IMR-90 (cell line): ENCODE measurements at regions not wholly inside any gene's neighbourhood (a gene's known extent, or its start where the extent isn't known, plus 50 kb on each side); places are given as distances from the start of the nearest gene placed in this dataset.

Experiments used
- ATAC-seq: fragments of 200-7000 bp; cut with Tn5 transposase; 2 replicates; pipeline ENCODE4 v1.9.1; 2020; ENCODE audit warnings: low read depth, mild to moderate bottlenecking, moderate library complexity
- BruUV-seq: library from RNA; stranded (reverse); fragments of 400-500 nt; replicated peaks from 2 replicates; lab custom pipeline; 2021; lab: Mats Ljungman, UMichigan
- CTCF ChIA-PET: fragments of 300-600 bp; formaldehyde crosslinking; extraction: SDS; loops from one replicate; lab custom pipeline; 2021; ENCODE audit warnings: antibody characterized with exemption; lab: Yijun Ruan, JAX
- POLR2A ChIA-PET: fragments of 300-600 bp; sonication (Branson Sonifier 250); formaldehyde crosslinking; loops from one replicate; lab custom pipeline; 2022; ENCODE audit warnings: antibody characterized with exemption; ENCODE audit not compliant: unreplicated experiment; lab: Charles Lee
- DNase-seq: peaks from one replicate; pipeline ENCODE4 v3.0.0; 2013
- H2AFZ ChIP-seq: replicated peaks from 2 replicates; pipeline ENCODE3; 2013; ENCODE audit warnings: low read length, mild to moderate bottlenecking; ENCODE audit not compliant: poor library complexity
- H2AK5ac ChIP-seq: 2 replicates; pipeline ENCODE4 v1.6.1; 2013; ENCODE audit warnings: low read depth, low read length, inconsistent platforms
- H2AK9ac ChIP-seq: replicated peaks from 2 replicates; pipeline ENCODE3; 2013; ENCODE audit warnings: mild to moderate bottlenecking, low read depth, low read length, moderate library complexity; ENCODE audit not compliant: poor library complexity
- H2BK120ac ChIP-seq: 2 replicates; pipeline ENCODE4 v1.6.1; 2013; ENCODE audit warnings: low read depth, low read length, inconsistent platforms
- H2BK15ac ChIP-seq: 3 replicates; pipeline ENCODE4 v1.6.1; 2013; ENCODE audit warnings: low read depth, low read length, inconsistent platforms
- H2BK20ac ChIP-seq: 2 replicates; pipeline ENCODE4 v1.6.1; 2013; ENCODE audit warnings: low read depth, mild to moderate bottlenecking, inconsistent platforms, low read length, moderate library complexity
- H2BK5ac ChIP-seq: 2 replicates; pipeline ENCODE4 v1.6.1; 2013; ENCODE audit warnings: mild to moderate bottlenecking, low read depth, low read length, inconsistent platforms; ENCODE audit not compliant: poor library complexity, severe bottlenecking
- H3K14ac ChIP-seq: replicated peaks from 2 replicates; pipeline ENCODE4 v1.6.1; 2013; ENCODE audit warnings: low read depth, low read length, inconsistent platforms
- H3K18ac ChIP-seq: 2 replicates; pipeline ENCODE4 v1.6.1; 2013; ENCODE audit warnings: low read depth, low read length, control low read depth
- H3K23ac ChIP-seq: 2 replicates; pipeline ENCODE4 v1.6.1; 2013; ENCODE audit warnings: low read depth, low read length, inconsistent platforms
- H3K27ac ChIP-seq: 2 replicates; pipeline ENCODE4 v1.5.1; 2013; ENCODE audit warnings: mild to moderate bottlenecking, control low read depth, low read length; ENCODE audit not compliant: insufficient read depth
- H3K27me3 ChIP-seq: 2 replicates; pipeline ENCODE4 v1.6.1; 2013; ENCODE audit warnings: low read length; ENCODE audit not compliant: control insufficient read depth, insufficient read depth
- H3K36me3 ChIP-seq: 2 replicates; pipeline ENCODE4 v1.6.1; 2013; ENCODE audit warnings: low read length, mixed read lengths; ENCODE audit not compliant: control insufficient read depth, insufficient read depth
- H3K4ac ChIP-seq: 2 replicates; pipeline ENCODE4 v1.6.1; 2013; ENCODE audit warnings: low read depth, low read length, inconsistent platforms
- H3K4me1 ChIP-seq: 2 replicates; pipeline ENCODE4 v1.6.1; 2013; ENCODE audit warnings: low read length, mixed read lengths; ENCODE audit not compliant: control insufficient read depth, insufficient read depth
- H3K4me2 ChIP-seq: 2 replicates; pipeline ENCODE4 v1.6.1; 2013; ENCODE audit warnings: low read depth, mild to moderate bottlenecking, control low read depth, low read length, moderate library complexity
- H3K4me3 ChIP-seq: 2 replicates; pipeline ENCODE4 v1.5.1; 2013; ENCODE audit warnings: low read depth, mild to moderate bottlenecking, control low read depth, low read length, moderate library complexity; ENCODE audit not compliant: insufficient read depth
- H3K56ac ChIP-seq: 2 replicates; pipeline ENCODE4 v1.6.1; 2013; ENCODE audit warnings: low read length, inconsistent platforms; ENCODE audit not compliant: insufficient read depth; ENCODE audit errors: extremely low read depth
- H3K79me1 ChIP-seq, 2 experiments: 2 replicates each; pipeline ENCODE4 v1.6.1; 2013; ENCODE audit warnings: low read length in 2 of 2, inconsistent platforms in 1 of 2, low read depth in 1 of 2
- H3K9ac ChIP-seq: 2 replicates; pipeline ENCODE4 v1.6.1; 2013; ENCODE audit warnings: low read depth, low read length, control low read depth
- H3K9me1 ChIP-seq: 2 replicates; pipeline ENCODE4 v1.6.1; 2013; ENCODE audit warnings: low read length, inconsistent platforms; ENCODE audit not compliant: insufficient read depth
- H3K9me3 ChIP-seq: 2 replicates; pipeline ENCODE4 v1.6.1; 2013; ENCODE audit warnings: low read length; ENCODE audit not compliant: control insufficient read depth, insufficient read depth
- H4K20me1 ChIP-seq: 2 replicates; pipeline ENCODE4 v1.6.1; 2013; ENCODE audit warnings: low read length, inconsistent platforms; ENCODE audit not compliant: insufficient read depth
- H4K5ac ChIP-seq: 2 replicates; pipeline ENCODE4 v1.6.1; 2013; ENCODE audit warnings: mild to moderate bottlenecking, low read depth, low read length, control low read depth
- H4K8ac ChIP-seq, 2 experiments: 2 replicates each; pipeline ENCODE4 v1.6.1; 2013; ENCODE audit warnings: low read depth in 2 of 2, low read length in 2 of 2, control low read depth in 1 of 2, inconsistent platforms in 1 of 2
- H4K91ac ChIP-seq: 2 replicates; pipeline ENCODE4 v1.6.1; 2013; ENCODE audit warnings: low read depth, low read length, inconsistent platforms; ENCODE audit not compliant: insufficient read depth
- BHLHE40 ChIP-seq: fragments of 150-350 bp; IDR thresholded peaks from 2 replicates; pipeline ENCODE4 v1.6.1; 2016; ENCODE audit warnings: mild to moderate bottlenecking, low read depth, low read length
- CEBPB ChIP-seq: IDR thresholded peaks from 2 replicates; pipeline ENCODE4 v1.6.1; 2012; ENCODE audit warnings: low read depth, low read length, improper control_type of control experiment
- CHD1 ChIP-seq: IDR thresholded peaks from 2 replicates; pipeline ENCODE4 v1.6.1; 2012; ENCODE audit warnings: low read depth, low read length, improper control_type of control experiment
- CTCF ChIP-seq: conservative IDR thresholded peaks from 2 replicates; pipeline ENCODE4 v1.5.1; 2012; ENCODE audit warnings: mild to moderate bottlenecking, low read depth, low read length, improper control_type of control experiment
- FOS ChIP-seq: fragments of 150-350 bp; IDR thresholded peaks from 2 replicates; pipeline ENCODE4 v1.6.1; 2016; ENCODE audit warnings: low read depth, low read length
- MAFK ChIP-seq: IDR thresholded peaks from 2 replicates; pipeline ENCODE4 v1.6.1; 2012; ENCODE audit warnings: low read depth, low read length, improper control_type of control experiment
- MAZ ChIP-seq: IDR thresholded peaks from 2 replicates; pipeline ENCODE4 v1.6.1; 2012; ENCODE audit warnings: low read depth, mild to moderate bottlenecking, low read length, improper control_type of control experiment, moderate library complexity, borderline replicate concordance
- NFE2L2 ChIP-seq: fragments of 150-350 bp; IDR thresholded peaks from 2 replicates; pipeline ENCODE4 v1.6.1; 2016; ENCODE audit warnings: low read depth, mild to moderate bottlenecking, low read length
- POLR2A ChIP-seq: IDR thresholded peaks from 2 replicates; pipeline ENCODE4 v1.6.1; 2012; ENCODE audit warnings: mild to moderate bottlenecking, low read depth, low read length
- RAD21 ChIP-seq: IDR thresholded peaks from 2 replicates; pipeline ENCODE4 v1.6.1; 2012; ENCODE audit warnings: low read length, improper control_type of control experiment
- RCOR1 ChIP-seq: IDR thresholded peaks from 2 replicates; pipeline ENCODE4 v1.6.1; 2012; ENCODE audit warnings: mild to moderate bottlenecking, low read length, improper control_type of control experiment; ENCODE audit not compliant: insufficient replicate concordance
- RFX5 ChIP-seq: IDR thresholded peaks from 2 replicates; pipeline ENCODE4 v1.8.0; 2012; ENCODE audit warnings: low read depth, mild to moderate bottlenecking, low read length, moderate library complexity
- SMC3 ChIP-seq: fragments of 150-350 bp; IDR thresholded peaks from 2 replicates; pipeline ENCODE4 v1.6.1; 2016; ENCODE audit warnings: low read depth, mild to moderate bottlenecking, antibody characterized with exemption, low read length, moderate library complexity
- WGBS, 2 experiments: methylation state at CpG; one replicate each; pipeline versions ENCODE4 v1.1.5 to v1.1.7; 2013; ENCODE audit warnings: missing lambda C conversion rate in 2 of 2; ENCODE audit not compliant: insufficient read length in 1 of 2; ENCODE audit errors: extremely low coverage in 2 of 2; 5-methylcytosine and 5-hydroxymethylcytosine counted together
- dilution Hi-C: fragments of 300-500 bp; cut with HindIII; formaldehyde crosslinking; loops from one replicate; pipeline ENCODE4 v1.14.3; 2018; ENCODE audit warnings: low sequenced_read_pairs; ENCODE audit not compliant: unreplicated experiment
- in situ Hi-C: fragments of 300-500 bp; cut with MboI; formaldehyde crosslinking; loops from 3 replicates; pipeline ENCODE4 v1.14.3; 2019; ENCODE audit warnings: low sequenced_read_pairs, inconsistent platforms, mixed read lengths
- intact Hi-C: fragments of 100-400 bp; cut with micrococcal nuclease; formaldehyde crosslinking; loops from 2 replicates; pipeline ENCODE4 v1.10.0; 2022
- TF ChIP-seq, protein P1 (sequence below): fragments of 150-350 bp; IDR thresholded peaks from 2 replicates; pipeline ENCODE4 v1.6.1; 2017; ENCODE audit warnings: mild to moderate bottlenecking, antibody characterized with exemption, low read length, low read depth
- TF ChIP-seq, protein P2 (sequence below): fragments of 150-350 bp; IDR thresholded peaks from 2 replicates; pipeline ENCODE4 v1.6.1; 2016; ENCODE audit warnings: low read depth, mild to moderate bottlenecking, low read length, moderate library complexity, borderline replicate concordance

- dilution Hi-C loops (no loop called here), intact Hi-C loops (no loop called here), in situ Hi-C loops (no loop called here)
- Histone ChIP-seq H3K9me3 (peaks cover 3% of the 10 kb centered on the region; the same call in 1 of the 2 replicates), H2BK20ac (no peak overlapping the region), H2BK120ac (no peak overlapping the region), H4K5ac (no peak overlapping the region), H3K4me1 (no peaks in the 10 kb centered on the region), H2AFZ (no peak overlapping the region), H4K91ac (no peak overlapping the region), H2AK9ac (no peak overlapping the region), H3K27ac (no peak overlapping the region), H3K18ac (no peak overlapping the region), H3K79me1 (no peaks in the 10 kb centered on the region), H2BK5ac (no peak overlapping the region), H3K56ac (no peak overlapping the region), H2AK5ac (no peak overlapping the region), H3K27me3 (no peaks in the 10 kb centered on the region), H3K36me3 (no peaks in the 10 kb centered on the region), H4K8ac (no peak overlapping the region), H3K14ac (no peak overlapping the region), H2BK15ac (no peak overlapping the region), H3K23ac (no peak overlapping the region), H3K9me1 (no peaks in the 10 kb centered on the region), H4K20me1 (no peaks in the 10 kb centered on the region), H3K9ac (no peak overlapping the region), H3K4me3 (no peak overlapping the region), H3K4ac (no peak overlapping the region), H3K4me2 (no peak overlapping the region)
- BruUV-seq: no TSS peak
- DNase-seq (no peak), ATAC-seq (no peak)
- no peak for TF ChIP-seq RAD21
- TF ChIP-seq FOS: no peak
- no peak for TF ChIP-seq NFE2L2
- no peak for TF ChIP-seq BHLHE40
- no peak for TF ChIP-seq CEBPB
- TF ChIP-seq MAZ: no peak
- no peak for TF ChIP-seq CTCF
- TF ChIP-seq RFX5: no peak
- TF ChIP-seq SMC3: no peak
- no peak for TF ChIP-seq POLR2A
- TF ChIP-seq, protein P1, sequence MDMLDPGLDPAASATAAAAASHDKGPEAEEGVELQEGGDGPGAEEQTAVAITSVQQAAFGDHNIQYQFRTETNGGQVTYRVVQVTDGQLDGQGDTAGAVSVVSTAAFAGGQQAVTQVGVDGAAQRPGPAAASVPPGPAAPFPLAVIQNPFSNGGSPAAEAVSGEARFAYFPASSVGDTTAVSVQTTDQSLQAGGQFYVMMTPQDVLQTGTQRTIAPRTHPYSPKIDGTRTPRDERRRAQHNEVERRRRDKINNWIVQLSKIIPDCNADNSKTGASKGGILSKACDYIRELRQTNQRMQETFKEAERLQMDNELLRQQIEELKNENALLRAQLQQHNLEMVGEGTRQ: no peak
- TF ChIP-seq, protein P2, sequence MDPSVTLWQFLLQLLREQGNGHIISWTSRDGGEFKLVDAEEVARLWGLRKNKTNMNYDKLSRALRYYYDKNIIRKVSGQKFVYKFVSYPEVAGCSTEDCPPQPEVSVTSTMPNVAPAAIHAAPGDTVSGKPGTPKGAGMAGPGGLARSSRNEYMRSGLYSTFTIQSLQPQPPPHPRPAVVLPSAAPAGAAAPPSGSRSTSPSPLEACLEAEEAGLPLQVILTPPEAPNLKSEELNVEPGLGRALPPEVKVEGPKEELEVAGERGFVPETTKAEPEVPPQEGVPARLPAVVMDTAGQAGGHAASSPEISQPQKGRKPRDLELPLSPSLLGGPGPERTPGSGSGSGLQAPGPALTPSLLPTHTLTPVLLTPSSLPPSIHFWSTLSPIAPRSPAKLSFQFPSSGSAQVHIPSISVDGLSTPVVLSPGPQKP: no peak
- no peak for TF ChIP-seq CHD1
- TF ChIP-seq MAFK: no peak
- no peak for TF ChIP-seq RCOR1
- no CpG with 5 or more reads among the region's 2 CpGs for whole genome bisulfite sequencing, 2 experiments
- POLR2A ChIA-PET: no interaction called here
- CTCF ChIA-PET: no interaction called here
These were observed 1675.1 kb downstream of the TP53TG3F start for GRCh38 chr16:35134471-35134870.
